Mesenchymal stem cell (in vitro differentiated cells and primary cell): ENCODE measurements at regions not wholly inside any gene's neighbourhood (a gene's known extent, or its start where the extent isn't known, plus 50 kb on each side); places are given as distances from the start of the nearest gene placed in this dataset.

Source experiments
- DNase-seq: peaks from one replicate; pipeline ENCODE4 v3.0.0-alpha.2; 2013
- H2AFZ ChIP-seq: one replicate; pipeline ENCODE4 v1.6.1; 2013; ENCODE audit warnings: low read depth, mild to moderate bottlenecking, control low read depth, inconsistent platforms, low read length, moderate library complexity
- H2AK5ac ChIP-seq: 2 replicates; pipeline ENCODE4 v1.6.1; 2013; ENCODE audit warnings: low read length, moderate library complexity, mild to moderate bottlenecking, inconsistent platforms; ENCODE audit not compliant: severe bottlenecking
- H2BK120ac ChIP-seq: one replicate; pipeline ENCODE4 v1.6.1; 2013; ENCODE audit warnings: low read depth, mild to moderate bottlenecking, inconsistent platforms, low read length, moderate library complexity
- H2BK12ac ChIP-seq, 2 experiments: one replicate each; pipeline ENCODE4 v1.6.1; 2013; ENCODE audit warnings: inconsistent platforms in 2 of 2, low read length in 2 of 2, mild to moderate bottlenecking in 2 of 2, moderate library complexity in 2 of 2, control low read depth in 1 of 2
- H2BK15ac ChIP-seq: one replicate; pipeline ENCODE4 v1.6.1; 2013; ENCODE audit warnings: mild to moderate bottlenecking, low read depth, inconsistent platforms; ENCODE audit not compliant: poor library complexity, severe bottlenecking
- H2BK5ac ChIP-seq: 2 replicates; pipeline ENCODE4 v1.6.1; 2013; ENCODE audit warnings: low read depth, mild to moderate bottlenecking, low read length, control low read depth, inconsistent platforms; ENCODE audit not compliant: poor library complexity, severe bottlenecking
- H3K14ac ChIP-seq, 2 experiments: one replicate each; pipeline ENCODE4 v1.6.1; 2013; ENCODE audit warnings: inconsistent platforms in 2 of 2, low read length in 2 of 2, control low read depth in 1 of 2, mild to moderate bottlenecking in 1 of 2, moderate library complexity in 1 of 2
- H3K18ac ChIP-seq, 2 experiments: one replicate each; pipeline ENCODE4 v1.6.1; 2013; ENCODE audit warnings: inconsistent platforms in 2 of 2, low read length in 2 of 2, control low read depth in 1 of 2, low read depth in 1 of 2, mild to moderate bottlenecking in 1 of 2
- H3K23ac ChIP-seq, 2 experiments: one replicate each; pipeline ENCODE4 v1.6.1; 2013; ENCODE audit warnings: inconsistent platforms in 2 of 2, low read length in 2 of 2, mild to moderate bottlenecking in 2 of 2, moderate library complexity in 2 of 2, control low read depth in 1 of 2
- H3K27ac ChIP-seq: 2 replicates; pipeline ENCODE4 v1.5.1; 2013; ENCODE audit warnings: mild to moderate bottlenecking, moderate library complexity, low read length, control low read depth, inconsistent platforms; ENCODE audit not compliant: poor library complexity, severe bottlenecking
- H3K27me3 ChIP-seq, 2 experiments: 2 replicates each; pipeline versions ENCODE4 v1.6.1 to v1.7.0; 2013; ENCODE audit warnings: low read length in 2 of 2, mild to moderate bottlenecking in 2 of 2, moderate library complexity in 2 of 2, control low read depth in 1 of 2, inconsistent platforms in 1 of 2; ENCODE audit not compliant: control insufficient read depth in 1 of 2, insufficient read depth in 1 of 2
- H3K36me3 ChIP-seq, 2 experiments: 2 replicates each; pipeline versions ENCODE4 v1.6.1 to v1.7.0; 2013; ENCODE audit warnings: low read length in 2 of 2, control low read depth in 1 of 2, inconsistent platforms in 1 of 2, low read depth in 1 of 2, mild to moderate bottlenecking in 1 of 2; ENCODE audit not compliant: insufficient read depth in 2 of 2, control insufficient read depth in 1 of 2
- H3K4ac ChIP-seq, 2 experiments: one replicate each; pipeline ENCODE4 v1.6.1; 2013; ENCODE audit warnings: inconsistent platforms in 2 of 2, low read length in 2 of 2, mild to moderate bottlenecking in 2 of 2, moderate library complexity in 2 of 2, control low read depth in 1 of 2, low read depth in 1 of 2
- H3K4me1 ChIP-seq: 2 replicates; pipeline ENCODE4 v1.6.1; 2013; ENCODE audit warnings: low read depth, low read length, control low read depth; ENCODE audit not compliant: control insufficient read depth, insufficient read depth
- H3K4me2 ChIP-seq: 2 replicates; pipeline ENCODE4 v1.6.1; 2013; ENCODE audit warnings: low read length, mild to moderate bottlenecking, inconsistent platforms; ENCODE audit not compliant: poor library complexity, severe bottlenecking
- H3K4me3 ChIP-seq, 2 experiments: 2 replicates each; pipeline versions ENCODE4 v1.5.1 to v1.7.0; 2013; ENCODE audit warnings: low read length in 2 of 2, mild to moderate bottlenecking in 2 of 2, control low read depth in 1 of 2, low read depth in 1 of 2; ENCODE audit not compliant: insufficient read depth in 1 of 2
- H3K79me1 ChIP-seq: replicated peaks from 2 replicates; pipeline ENCODE4 v1.6.1; 2013; ENCODE audit warnings: mild to moderate bottlenecking, control low read depth, low read length, inconsistent platforms; ENCODE audit not compliant: poor library complexity, severe bottlenecking
- H3K9ac ChIP-seq: 2 replicates; pipeline ENCODE4 v1.7.0; 2013; ENCODE audit warnings: mild to moderate bottlenecking, low read length, moderate library complexity
- H3K9me3 ChIP-seq: 2 replicates; pipeline ENCODE4 v1.7.0; 2013; ENCODE audit warnings: mild to moderate bottlenecking, low read length; ENCODE audit not compliant: control insufficient read depth
- H4K8ac ChIP-seq: one replicate; pipeline ENCODE4 v1.6.1; 2013; ENCODE audit warnings: inconsistent platforms, mild to moderate bottlenecking, low read length, moderate library complexity
- H4K91ac ChIP-seq: one replicate; pipeline ENCODE4 v1.6.1; 2013; ENCODE audit warnings: mild to moderate bottlenecking, low read length, inconsistent platforms
- WGBS: methylation state at CpG from one replicate; pipeline ENCODE4 v1.1.7; 2013; ENCODE audit warnings: mixed read lengths; 5-methylcytosine and 5-hydroxymethylcytosine counted together

DNA sequence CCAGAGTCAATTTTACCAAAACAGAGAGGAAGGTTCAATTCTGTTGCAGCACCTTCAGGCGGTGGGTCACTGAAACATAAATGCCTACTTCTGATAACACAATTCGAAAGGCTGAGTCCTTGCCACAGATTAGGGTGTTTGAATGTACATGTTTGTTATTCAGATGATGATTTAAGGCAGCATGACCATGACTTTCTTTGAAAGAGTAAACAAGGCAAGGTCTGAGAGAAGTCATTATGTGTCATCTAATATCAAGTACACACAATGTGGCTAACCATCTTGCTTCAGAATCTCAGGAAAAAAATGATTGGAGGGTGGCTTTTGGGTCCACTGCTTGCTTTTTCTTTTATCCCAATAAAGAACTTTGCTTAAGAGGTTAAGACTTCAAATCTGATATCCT, 457.5 kb downstream of the TAF11L14 start:
- no peak overlapping the region for H3K18ac ChIP-seq
- no peaks in the 10 kb centered on the region for H3K36me3 ChIP-seq
- no peak overlapping the region for H2BK12ac ChIP-seq
- no peak overlapping the region for H2AFZ ChIP-seq
- H3K23ac ChIP-seq, result no peak overlapping the region
- H3K9me3 ChIP-seq, result no peaks in the 10 kb centered on the region
- H4K91ac ChIP-seq, result no peak overlapping the region
- H2AK5ac ChIP-seq, result no peak overlapping the region
- no peak overlapping the region for H2BK5ac ChIP-seq
- H3K4ac ChIP-seq, result no peak overlapping the region
- H3K27ac ChIP-seq, result no peak overlapping the region
- WGBS, result 58% methylated on average over 2 of the region's 2 CpGs
- no peak overlapping the region for H3K4me2 ChIP-seq
- H3K27me3 ChIP-seq, result no peaks in the 10 kb centered on the region
- no peak overlapping the region for H3K9ac ChIP-seq
- no peak for DNase-seq
- no peak overlapping the region for H3K14ac ChIP-seq
- H3K4me1 ChIP-seq, result no peaks in the 10 kb centered on the region
- H3K4me3 ChIP-seq, result no peak overlapping the region
- H2BK15ac ChIP-seq, result no peak overlapping the region
- no peak overlapping the region for H4K8ac ChIP-seq
- no peaks in the 10 kb centered on the region for H3K79me1 ChIP-seq
- no peak overlapping the region for H2BK120ac ChIP-seq

DNA sequence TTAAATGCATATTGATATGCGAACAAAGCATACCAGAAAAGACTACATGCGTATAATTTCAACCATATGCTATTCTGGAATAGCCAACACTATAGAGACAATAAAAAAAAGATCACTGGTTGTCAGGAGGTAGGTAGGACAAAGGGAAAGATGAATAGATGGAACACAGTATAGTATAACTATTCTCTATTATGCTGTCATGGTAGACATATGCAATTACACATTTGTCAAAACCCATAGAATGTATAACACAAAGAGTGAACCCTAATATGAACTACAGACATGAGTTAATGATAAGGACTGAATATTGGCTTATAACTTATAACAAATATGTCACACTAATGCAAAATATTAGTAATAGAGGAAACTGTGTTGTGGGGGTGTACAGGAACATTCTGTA, 460.8 kb downstream of the TAF11L14 start:
- WGBS, result no CpG with 5 or more reads among the region's 2 CpGs
- Histone ChIP-seq H3K14ac (no peak overlapping the region), H3K4me3 (no peak overlapping the region)

DNA sequence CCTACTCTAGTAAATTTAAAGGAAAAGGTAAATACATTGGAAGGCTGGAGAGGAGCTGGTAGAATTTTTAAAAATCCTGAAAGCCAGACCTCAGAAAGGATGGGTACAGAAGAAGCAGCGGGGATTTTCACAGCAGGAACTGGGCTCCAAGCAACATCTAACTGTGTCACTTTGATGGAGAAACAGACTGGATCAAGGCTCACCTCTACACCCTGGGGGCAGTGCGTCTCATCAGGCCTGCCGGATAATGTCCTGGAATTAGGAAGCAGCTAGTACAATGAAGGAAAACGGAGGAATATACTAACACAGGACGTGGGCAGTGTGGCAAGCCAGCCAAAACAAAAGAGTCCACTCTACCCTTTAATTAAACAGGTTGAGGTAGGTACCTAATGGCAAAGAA, 463.6 kb downstream of the TAF11L14 start:
- no peak overlapping the region for H3K23ac ChIP-seq
- 67% methylated on average over 3 of the region's 5 CpGs for WGBS
- no peak overlapping the region for H3K27ac ChIP-seq
- no peak overlapping the region for H2BK5ac ChIP-seq
- no peaks in the 10 kb centered on the region for H3K27me3 ChIP-seq
- H3K9ac ChIP-seq, result no peak overlapping the region
- H3K79me1 ChIP-seq, result no peaks in the 10 kb centered on the region
- H3K14ac ChIP-seq, result no peak overlapping the region
- no peak overlapping the region for H2BK12ac ChIP-seq
- no peak overlapping the region for H4K91ac ChIP-seq
- no peak overlapping the region for H2BK120ac ChIP-seq
- H3K4me1 ChIP-seq, result no peaks in the 10 kb centered on the region
- no peak overlapping the region for H2AK5ac ChIP-seq
- H3K4me3 ChIP-seq, result no peak overlapping the region
- H4K8ac ChIP-seq, result no peak overlapping the region
- H3K18ac ChIP-seq, result no peak overlapping the region
- no peak for DNase-seq
- no peak overlapping the region for H3K4ac ChIP-seq
- no peaks in the 10 kb centered on the region for H3K9me3 ChIP-seq
- H3K36me3 ChIP-seq, result no peaks in the 10 kb centered on the region
- no peak overlapping the region for H2AFZ ChIP-seq
- H3K4me2 ChIP-seq, result no peak overlapping the region
- no peak overlapping the region for H2BK15ac ChIP-seq

More for the DNA sequence above, 460.8 kb downstream of the TAF11L14 start:
- H3K4ac ChIP-seq, result no peak overlapping the region
- no peaks in the 10 kb centered on the region for H3K27me3 ChIP-seq
- H2BK5ac ChIP-seq, result no peak overlapping the region
- no peak overlapping the region for H2BK12ac ChIP-seq
- no peak overlapping the region for H2BK15ac ChIP-seq
- H3K4me2 ChIP-seq, result no peak overlapping the region
- H4K8ac ChIP-seq, result no peak overlapping the region
- no peak overlapping the region for H3K9ac ChIP-seq
- H3K23ac ChIP-seq, result no peak overlapping the region
- no peak overlapping the region for H4K91ac ChIP-seq
- H3K18ac ChIP-seq, result no peak overlapping the region
- H3K9me3 ChIP-seq, result no peaks in the 10 kb centered on the region
- H2AK5ac ChIP-seq, result no peak overlapping the region
- no peak overlapping the region for H2AFZ ChIP-seq
- no peaks in the 10 kb centered on the region for H3K4me1 ChIP-seq
- no peaks in the 10 kb centered on the region for H3K79me1 ChIP-seq
- H3K36me3 ChIP-seq, result no peaks in the 10 kb centered on the region
- H3K27ac ChIP-seq, result no peak overlapping the region
- no peak for DNase-seq
- H2BK120ac ChIP-seq, result no peak overlapping the region

DNA sequence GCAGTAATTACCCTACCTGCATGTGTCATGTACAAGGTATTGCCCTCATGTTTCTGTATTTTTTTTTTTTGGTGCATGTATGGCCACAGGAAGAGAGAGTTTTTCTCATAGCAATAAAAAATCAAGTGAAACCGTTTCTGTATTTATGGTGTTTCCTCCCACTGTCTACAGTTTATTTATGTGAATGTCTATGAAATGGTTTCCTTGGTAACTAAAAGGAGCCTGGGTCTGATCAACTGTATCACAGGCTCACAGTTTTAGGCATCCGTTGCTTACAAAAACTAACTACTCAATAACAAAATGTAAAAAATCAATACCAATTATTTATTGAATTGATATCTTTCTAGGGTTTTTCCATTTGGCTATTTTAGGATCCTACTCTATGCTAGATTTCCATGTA, 464.4 kb downstream of the TAF11L14 start:
- H3K23ac ChIP-seq, result no peak overlapping the region
- no peak overlapping the region for H2AFZ ChIP-seq
- H3K18ac ChIP-seq, result no peak overlapping the region
- H3K4ac ChIP-seq, result no peak overlapping the region
- no peak overlapping the region for H2AK5ac ChIP-seq
- H3K36me3 ChIP-seq, result no peaks in the 10 kb centered on the region
- no peaks in the 10 kb centered on the region for H3K27me3 ChIP-seq
- H4K8ac ChIP-seq, result no peak overlapping the region
- no peak overlapping the region for H3K4me3 ChIP-seq
- no peak overlapping the region for H2BK5ac ChIP-seq
- H2BK12ac ChIP-seq, result no peak overlapping the region
- no peak overlapping the region for H3K14ac ChIP-seq
- no peak overlapping the region for H3K9ac ChIP-seq
- H4K91ac ChIP-seq, result no peak overlapping the region
- no peak overlapping the region for H3K4me2 ChIP-seq
- no peaks in the 10 kb centered on the region for H3K79me1 ChIP-seq
- H3K27ac ChIP-seq, result no peak overlapping the region
- H2BK120ac ChIP-seq, result no peak overlapping the region
- no peak for DNase-seq
- WGBS, result no CpG with 5 or more reads among the region's 2 CpGs
- no peaks in the 10 kb centered on the region for H3K4me1 ChIP-seq
- H3K9me3 ChIP-seq, result no peaks in the 10 kb centered on the region
- no peak overlapping the region for H2BK15ac ChIP-seq
